ENCODE measurements at regions not wholly inside any gene's neighbourhood (a gene's known extent, or its start where the extent isn't known, plus 50 kb on each side); places are given as distances from the start of the nearest gene placed in this dataset.

GRCh38 chr2:217695033-217695520, 307.7 kb downstream of the TNS1 start:
- no peak for TF ChIP-seq CTCF (IDR thresholded peaks at IDR 0.05)
- no peak for TF ChIP-seq POLR2A (IDR thresholded peaks at IDR 0.05)

All from prostate gland (tissue), 2 donors.